ENCODE measurements at regions not wholly inside any gene's neighbourhood (a gene's known extent, or its start where the extent isn't known, plus 50 kb on each side); places are given as distances from the start of the nearest gene placed in this dataset.

- H3K4me2 ChIP-seq = no peak overlapping the region
- no peaks in the 10 kb centered on the region for H3K9me3 ChIP-seq
- ATAC-seq = no peak
- no peak for DNase-seq (ENCODE audit: low read depth in 1 of 2, low spot score in 1 of 2)
- ChIA-PET CTCF (no interaction called here), POLR2A (no interaction called here)
- H3K27ac ChIP-seq = no peak overlapping the region
- no peaks in the 10 kb centered on the region for H3K4me1 ChIP-seq
- H3K4me3 ChIP-seq = no peak overlapping the region
- FAIRE-seq = no peak
- WGBS (ENCODE audit: missing lambda C conversion rate) = 5% methylated on average over 1 of the region's 1 CpG
- TF ChIP-seq POLR2A (IDR thresholded peaks at IDR 0.05; ENCODE audit: low read length) = no peak
- TF ChIP-seq ZNF302 (CRISPR knock-in tag; IDR thresholded peaks at IDR 0.05) = no peak
- TF ChIP-seq TP53 (CRISPR knock-in tag; IDR thresholded peaks at IDR 0.05) = no peak
- TF ChIP-seq FOSL2 (IDR thresholded peaks at IDR 0.05) = no peak
- TF ChIP-seq FOSL2 (CRISPR knock-in tag; IDR thresholded peaks at IDR 0.05) = no peak
- no peak for TF ChIP-seq SMC3 (IDR thresholded peaks at IDR 0.05)
- no peak for TF ChIP-seq ELK1 (IDR thresholded peaks at IDR 0.05; ENCODE audit: low read depth, low read length)
- no peak for TF ChIP-seq NFE2L2 (conservative IDR thresholded peaks at IDR 0.05; ENCODE audit: low read length)
- TF ChIP-seq CHD2 (IDR thresholded peaks at IDR 0.05; ENCODE audit: low read length, partially characterized antibody) = no peak
- no peak for TF ChIP-seq FOXS1 (CRISPR knock-in tag; IDR thresholded peaks at IDR 0.05)
- no peak for TF ChIP-seq POLR2AphosphoS2 (conservative IDR thresholded peaks at IDR 0.05; ENCODE audit: low read length)
- no peak for TF ChIP-seq CBX8 (IDR thresholded peaks at IDR 0.05)
- TF ChIP-seq, protein P1, sequence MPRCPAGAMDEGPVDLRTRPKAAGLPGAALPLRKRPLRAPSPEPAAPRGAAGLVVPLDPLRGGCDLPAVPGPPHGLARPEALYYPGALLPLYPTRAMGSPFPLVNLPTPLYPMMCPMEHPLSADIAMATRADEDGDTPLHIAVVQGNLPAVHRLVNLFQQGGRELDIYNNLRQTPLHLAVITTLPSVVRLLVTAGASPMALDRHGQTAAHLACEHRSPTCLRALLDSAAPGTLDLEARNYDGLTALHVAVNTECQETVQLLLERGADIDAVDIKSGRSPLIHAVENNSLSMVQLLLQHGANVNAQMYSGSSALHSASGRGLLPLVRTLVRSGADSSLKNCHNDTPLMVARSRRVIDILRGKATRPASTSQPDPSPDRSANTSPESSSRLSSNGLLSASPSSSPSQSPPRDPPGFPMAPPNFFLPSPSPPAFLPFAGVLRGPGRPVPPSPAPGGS (IDR thresholded peaks at IDR 0.05) = no peak
- no peak for TF ChIP-seq JUNB (IDR thresholded peaks at IDR 0.05)
- no peak for TF ChIP-seq RCOR1 (IDR thresholded peaks at IDR 0.05; ENCODE audit: low read depth, low read length)
- TF ChIP-seq HDAC2 (IDR thresholded peaks at IDR 0.05) = no peak
- TF ChIP-seq KDM1A (IDR thresholded peaks at IDR 0.05; ENCODE audit: low read depth) = no peak
Measured at GRCh38 chr4:31075969-31076368, 355.8 kb downstream of the PCDH7 start.

- POLR2A ChIA-PET = no interaction called here
- Histone ChIP-seq H3K9me3 (no peaks in the 10 kb centered on the region), H3K4me3 (no peak overlapping the region), H3K4me2 (no peak overlapping the region), H3K4me1 (no peaks in the 10 kb centered on the region), H3K27ac (no peak overlapping the region)
- CTCF ChIA-PET = interaction anchor here (0.7 kb wide), 1 partner anchor 180 kb away, joined by 3 read pairs; no protein-coding TSS in a partner anchor
- FAIRE-seq (no peak), DNase-seq (ENCODE audit: low read depth in 1 of 2, low spot score in 1 of 2) (no peak), ATAC-seq (no peak)
- 7% methylated on average over 1 of the region's 1 CpG for WGBS (ENCODE audit: missing lambda C conversion rate)
- TF ChIP-seq POLR2AphosphoS2 (conservative IDR thresholded peaks at IDR 0.05; ENCODE audit: low read length) (no peak), ZSCAN20 (CRISPR knock-in tag; IDR thresholded peaks at IDR 0.05) (no peak), NPAS2 (CRISPR knock-in tag; IDR thresholded peaks at IDR 0.05; ENCODE audit: borderline replicate concordance) (no peak), MAX (IDR thresholded peaks at IDR 0.05) (no peak), SREBF2 (IDR thresholded peaks at IDR 0.05) (no peak), FOSL2 (IDR thresholded peaks at IDR 0.05) (no peak), FOSL2 (CRISPR knock-in tag; IDR thresholded peaks at IDR 0.05) (no peak), JUNB (IDR thresholded peaks at IDR 0.05) (no peak), PHF8 (IDR thresholded peaks at IDR 0.05; ENCODE audit: borderline replicate concordance, low read depth) (no peak), RAD21 (conservative IDR thresholded peaks at IDR 0.05 in 1 of 2, IDR thresholded peaks at IDR 0.05 in 1 of 2) (no peak), E2F6 (IDR thresholded peaks at IDR 0.05; ENCODE audit: borderline replicate concordance, low read depth) (no peak), HOXA7 (CRISPR knock-in tag; IDR thresholded peaks at IDR 0.05) (no peak), TP53 (CRISPR knock-in tag; IDR thresholded peaks at IDR 0.05) (no peak), HDAC2 (IDR thresholded peaks at IDR 0.05) (no peak), EHMT2 (IDR thresholded peaks at IDR 0.05; ENCODE audit: low read depth) (no peak)
- TF ChIP-seq, protein P1 (IDR thresholded peaks at IDR 0.05) = no peak
Measured at GRCh38 chr4:31078661-31079060, 358.5 kb downstream of the PCDH7 start.
